ENCODE measurements at regions not wholly inside any gene's neighbourhood (a gene's known extent, or its start where the extent isn't known, plus 50 kb on each side); places are given as distances from the start of the nearest gene placed in this dataset.
"Not testable (repeated sequence)": the region's sequence is repeated elsewhere in the genome, so short reads cannot be mapped to it uniquely, and the experiment has no call there.

DNA sequence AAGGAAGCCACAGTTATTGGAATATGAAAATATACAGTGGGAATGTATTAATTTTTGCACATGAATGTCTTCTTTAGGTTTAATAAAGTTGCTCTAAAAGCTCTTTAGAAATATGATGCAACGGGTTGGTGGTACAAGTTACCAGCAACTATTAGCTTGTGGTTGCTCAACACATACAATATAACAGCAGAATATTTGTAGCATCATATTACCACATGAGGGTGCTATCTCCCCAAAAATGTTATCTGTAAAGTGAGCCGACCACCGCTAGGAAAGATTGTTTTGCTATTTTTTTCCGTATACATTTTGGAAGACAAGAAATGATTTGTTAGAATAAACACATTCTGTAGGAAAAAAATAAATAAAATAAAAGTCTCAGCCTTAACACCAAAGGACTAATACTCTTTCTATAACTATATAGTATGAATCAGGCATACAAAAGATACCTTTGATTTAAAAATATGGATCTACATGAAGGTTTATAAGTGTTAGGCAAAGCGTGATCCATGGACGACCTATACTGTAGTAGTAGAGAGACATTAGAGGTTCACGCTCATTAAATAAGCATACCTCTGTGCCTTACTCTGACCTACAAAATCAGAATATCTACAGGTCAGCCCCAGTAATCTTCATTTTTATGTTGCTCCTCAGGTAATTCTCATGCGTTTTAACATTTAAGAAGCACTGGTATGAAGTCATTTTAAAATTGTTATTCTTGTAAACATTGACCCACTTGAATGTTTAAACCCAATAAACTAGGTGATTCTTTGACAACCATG is 1110.6 kb upstream of the ACVR2A start:
- no peak for DNase-seq

DNA sequence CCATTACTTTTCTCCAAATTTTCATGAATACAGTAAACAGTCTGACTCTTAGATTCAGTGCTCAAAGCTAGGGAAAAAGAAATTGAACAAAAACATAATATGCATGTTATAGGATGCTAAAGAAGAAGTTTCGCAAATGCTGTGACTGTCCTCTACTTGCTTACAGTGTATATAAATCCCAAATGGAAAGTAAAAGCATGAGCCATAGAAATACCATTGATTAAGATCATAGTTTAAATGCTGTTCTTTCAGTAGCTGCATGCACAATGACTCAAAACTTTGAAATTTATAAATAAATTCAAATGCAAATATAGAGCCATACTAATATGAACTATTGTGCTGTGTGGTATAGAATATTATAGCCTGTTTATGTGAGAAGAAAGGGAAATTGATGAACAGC is 1113.9 kb upstream of the ACVR2A start:
- DNase-seq: no peak

DNA sequence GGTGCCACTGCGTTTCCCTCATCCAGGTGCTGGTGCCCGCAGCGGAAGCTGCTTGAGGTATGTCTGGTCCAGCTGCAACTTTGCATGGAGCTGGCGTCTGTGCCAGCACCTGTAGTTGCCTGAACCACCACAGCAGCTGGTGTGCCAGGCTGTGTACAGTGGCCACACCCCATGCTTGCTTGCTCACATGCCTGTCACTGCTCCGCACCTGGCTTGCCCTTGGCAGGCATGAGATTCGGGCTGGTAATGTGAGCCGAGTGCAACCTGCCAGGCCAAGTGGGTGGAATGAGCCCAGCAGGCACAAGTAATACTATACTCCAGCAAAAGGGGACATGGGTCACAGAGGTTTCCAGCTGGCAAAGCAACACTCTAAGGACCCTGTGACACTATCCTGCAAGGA is 1123.3 kb upstream of the ACVR2A start:
- DNase-seq: no peak

DNA sequence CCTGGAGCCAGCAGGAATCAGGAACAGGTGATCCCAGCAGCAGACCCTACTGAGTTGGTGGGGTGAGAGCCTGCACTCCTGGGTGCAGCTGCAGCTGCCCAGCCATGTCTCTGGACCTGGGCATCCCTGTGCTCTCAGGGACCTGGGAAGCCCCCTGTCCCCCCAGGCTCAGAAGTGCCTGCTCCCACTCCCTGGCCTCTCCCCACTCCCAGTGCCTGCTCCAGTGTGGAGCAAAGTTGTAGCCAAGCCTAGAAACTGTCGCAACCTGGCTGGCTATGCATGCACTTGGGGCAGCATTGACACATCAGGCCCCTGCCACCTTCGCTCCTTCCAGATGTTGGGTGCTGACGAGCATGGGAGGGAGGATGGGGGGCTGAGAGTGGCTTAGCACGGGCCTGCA is 1124.7 kb upstream of the ACVR2A start:
- DNase-seq: no peak

DNA sequence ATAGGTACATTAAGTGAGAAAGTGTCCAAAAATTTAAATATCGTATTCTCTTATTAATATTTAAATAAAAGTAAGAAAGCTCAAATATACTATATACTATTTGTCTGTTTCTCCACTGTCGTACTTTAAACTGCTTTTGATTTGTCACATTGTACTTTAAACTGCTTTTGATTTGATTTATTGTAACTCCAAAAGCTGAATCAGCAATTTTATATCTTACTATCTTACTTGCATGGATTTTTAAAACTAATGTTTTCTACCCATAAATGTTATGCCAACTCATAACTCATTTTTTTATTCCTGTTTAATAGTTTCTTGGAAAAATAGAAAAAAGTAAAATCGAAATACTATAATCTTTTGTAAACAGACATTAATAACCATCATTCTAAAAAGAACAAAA is 1128.2 kb upstream of the ACVR2A start:
- DNase-seq: no peak

DNA sequence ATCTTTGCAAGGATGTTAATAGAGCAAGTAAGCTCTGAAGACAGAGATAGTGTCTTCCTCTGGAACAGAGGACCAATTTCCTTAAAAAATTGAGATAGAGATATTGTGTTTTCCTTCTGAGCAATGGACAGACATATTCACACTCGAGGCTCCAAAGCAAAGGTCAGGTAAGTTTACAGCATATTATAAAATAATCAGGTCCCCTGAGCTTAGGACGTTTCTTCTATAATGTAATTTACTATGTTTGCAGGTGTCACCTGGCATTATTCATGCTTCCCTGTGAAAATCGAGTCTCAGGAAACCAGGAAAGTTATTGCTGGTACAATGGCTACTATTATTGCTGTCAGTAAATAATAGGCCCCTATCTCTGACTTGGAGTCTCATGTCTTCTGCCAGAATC is 1135.8 kb upstream of the ACVR2A start:
- no peak for DNase-seq

DNA sequence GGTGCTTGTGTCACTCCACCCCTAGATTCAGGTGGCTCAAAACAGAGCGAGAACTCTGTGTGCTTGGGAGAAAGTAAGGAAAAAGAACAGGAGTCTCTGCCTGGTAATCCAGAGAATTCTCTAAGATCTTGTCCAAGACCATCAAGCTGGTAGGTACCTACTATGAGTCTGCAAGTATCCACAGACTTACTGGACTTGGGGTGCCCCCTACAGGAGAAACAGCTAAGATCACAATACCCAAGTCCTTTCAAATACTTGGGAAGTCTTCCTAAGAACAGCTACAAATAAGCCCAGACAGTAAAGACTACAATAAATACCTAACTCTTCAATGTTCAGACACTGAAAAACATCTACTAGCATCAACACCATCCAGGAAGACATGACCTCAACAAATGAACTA is 1143.6 kb upstream of the ACVR2A start:
- no peak for DNase-seq

DNA sequence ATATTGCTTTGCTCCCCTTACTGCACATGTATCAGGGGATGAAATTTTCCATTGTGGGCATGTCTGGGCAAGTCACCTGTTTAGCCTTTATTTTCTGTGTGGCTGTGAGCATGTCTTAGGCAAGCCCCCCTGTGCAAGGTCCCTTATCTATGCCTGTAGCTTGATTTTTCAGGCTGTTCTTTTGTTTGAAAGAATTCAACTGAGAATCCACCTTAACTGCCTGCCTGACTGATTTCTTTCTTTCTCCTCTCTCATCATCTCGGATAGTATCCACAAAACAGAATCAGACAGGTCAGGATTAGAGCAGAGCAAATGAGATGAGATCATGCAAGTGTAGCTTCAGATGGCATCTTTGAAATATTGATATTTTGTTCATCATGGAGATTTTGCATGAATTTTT is 1147.5 kb upstream of the ACVR2A start:
- DNase-seq: no peak

DNA sequence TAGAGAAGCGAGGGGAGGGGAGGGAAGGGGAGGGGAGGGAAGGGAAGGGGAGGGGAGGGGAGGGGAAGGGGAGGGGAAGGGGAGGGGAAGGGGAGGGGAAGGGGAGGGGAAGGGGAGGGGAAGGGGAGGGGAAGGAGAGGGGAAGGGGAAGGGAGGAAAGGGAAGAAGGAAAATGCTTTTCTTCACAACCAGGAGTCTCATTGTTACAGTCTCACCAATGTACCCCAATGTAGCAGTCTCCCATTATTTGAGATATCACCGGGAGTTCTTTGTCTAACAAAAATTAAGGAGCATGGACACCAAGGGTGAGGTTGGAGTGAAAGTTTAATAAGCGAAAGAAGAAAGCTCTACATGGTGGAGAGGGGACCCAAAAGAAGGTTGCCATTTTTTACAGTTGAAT is 1148.0 kb upstream of the ACVR2A start:
- DNase-seq: not testable (repeated sequence)

DNA sequence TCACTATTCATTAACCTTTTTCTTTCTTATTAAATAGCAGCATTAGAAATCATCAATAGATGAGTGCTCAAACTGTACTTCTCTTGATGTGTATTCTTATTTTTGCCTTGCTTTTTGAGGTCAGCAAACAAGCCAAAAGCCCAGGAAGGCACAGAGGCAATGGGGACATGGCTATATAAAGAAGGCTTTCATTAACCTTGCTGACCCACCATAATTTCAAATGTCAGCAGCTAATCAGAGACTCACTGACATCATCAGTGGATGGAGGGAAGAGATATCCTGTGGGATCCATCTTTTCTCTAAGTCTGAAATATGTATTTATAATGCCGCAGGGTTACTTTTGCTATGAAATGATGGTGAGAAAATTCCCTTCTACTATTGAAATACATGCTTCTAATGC is 1162.8 kb upstream of the ACVR2A start:
- no peak for DNase-seq

DNA sequence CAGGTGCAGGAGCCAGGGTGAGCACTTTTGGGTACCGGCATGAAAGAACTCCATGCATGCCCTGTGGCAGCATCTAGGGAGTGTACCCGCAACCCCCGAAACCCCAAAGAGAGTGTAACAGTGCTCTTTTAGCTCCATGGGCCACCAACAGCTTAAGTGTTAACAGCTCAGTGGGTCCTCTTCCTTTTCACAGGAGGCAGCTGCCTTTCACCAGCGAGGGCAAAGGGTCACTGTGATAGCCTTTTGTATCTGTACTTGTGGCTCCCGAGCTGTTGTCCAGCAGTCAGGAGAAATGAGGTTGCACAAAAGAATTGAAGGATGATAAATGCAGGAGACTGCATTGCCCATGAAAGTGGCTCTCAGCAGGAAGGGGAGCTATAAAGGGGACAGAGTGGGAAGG is 1166.3 kb upstream of the ACVR2A start:
- DNase-seq: no peak

DNA sequence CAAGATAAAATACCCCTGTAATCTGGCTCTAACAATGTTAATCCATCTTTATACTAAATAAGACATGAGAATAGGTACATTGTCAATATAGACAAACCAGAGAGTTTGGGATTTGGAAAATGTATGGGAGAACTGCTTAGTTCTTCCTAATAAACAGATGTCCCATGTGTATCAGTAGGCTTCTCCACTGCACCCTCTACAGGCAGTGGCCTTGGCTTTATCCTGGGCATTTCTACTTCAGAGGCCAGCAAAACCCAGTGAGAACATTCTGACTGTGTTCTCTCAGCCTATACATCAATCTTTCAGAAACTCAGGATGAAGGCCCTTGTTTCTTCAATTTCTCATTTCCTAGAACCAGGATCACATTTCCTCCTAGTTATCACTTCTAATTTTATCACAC is 1167.5 kb upstream of the ACVR2A start:
- no peak for DNase-seq

DNA sequence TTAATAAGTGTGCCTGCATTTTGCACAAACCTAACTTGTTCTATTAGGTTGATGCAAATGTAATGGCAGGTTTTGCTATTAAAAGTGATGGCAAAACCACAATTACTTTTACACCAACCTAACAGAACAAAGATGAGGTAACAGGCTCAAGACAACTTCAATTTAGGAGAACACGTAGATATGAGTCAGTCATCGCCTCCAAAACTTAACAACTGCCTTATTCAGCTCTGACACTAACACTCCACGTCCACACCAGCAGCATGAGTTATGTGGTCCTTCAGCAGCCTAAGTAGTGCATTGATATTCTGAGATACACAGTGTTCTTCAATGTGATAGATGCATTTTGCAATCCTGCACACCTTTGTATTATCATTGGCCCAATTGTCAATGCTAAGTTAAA is 1175.1 kb upstream of the ACVR2A start:
- no peak for DNase-seq

DNA sequence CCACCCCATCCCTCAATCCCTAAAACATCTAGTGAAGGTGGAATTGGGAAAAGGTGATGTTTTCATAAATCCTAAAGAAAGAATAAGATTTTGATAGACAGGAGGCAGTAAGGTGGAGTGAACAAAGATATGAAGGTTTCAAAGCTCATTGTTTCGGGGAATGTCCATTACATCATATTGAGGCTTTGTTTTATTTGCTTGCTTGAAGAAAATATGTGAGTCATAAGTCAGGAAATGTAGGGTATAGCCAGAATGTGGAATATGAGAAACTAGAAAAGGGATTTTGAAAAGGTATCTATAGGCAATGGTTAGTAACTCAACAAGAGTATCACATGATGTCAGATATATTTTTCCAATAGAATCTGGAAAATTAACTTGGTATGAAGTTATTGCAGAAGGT is 1178.5 kb upstream of the ACVR2A start:
- no peak for DNase-seq

DNA sequence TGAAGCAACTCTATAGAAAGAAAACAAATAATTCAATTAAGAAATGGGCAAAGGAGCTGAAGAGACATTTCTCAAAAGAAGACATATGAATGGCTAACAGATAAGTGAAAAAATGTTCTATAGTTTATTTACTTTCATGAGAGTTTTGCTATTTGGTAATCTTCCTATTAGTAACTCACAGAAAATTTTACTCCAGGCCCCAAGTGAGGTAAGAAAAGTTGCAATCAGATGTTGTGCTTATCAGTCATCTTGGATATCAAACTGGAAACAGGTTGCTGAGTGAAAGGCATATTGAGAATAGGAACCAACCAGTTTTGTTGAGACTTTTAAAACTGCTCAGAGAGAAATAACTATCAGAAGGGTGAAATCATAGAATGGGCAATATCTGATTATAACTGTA is 1179.0 kb upstream of the ACVR2A start:
- no peak for DNase-seq

DNA sequence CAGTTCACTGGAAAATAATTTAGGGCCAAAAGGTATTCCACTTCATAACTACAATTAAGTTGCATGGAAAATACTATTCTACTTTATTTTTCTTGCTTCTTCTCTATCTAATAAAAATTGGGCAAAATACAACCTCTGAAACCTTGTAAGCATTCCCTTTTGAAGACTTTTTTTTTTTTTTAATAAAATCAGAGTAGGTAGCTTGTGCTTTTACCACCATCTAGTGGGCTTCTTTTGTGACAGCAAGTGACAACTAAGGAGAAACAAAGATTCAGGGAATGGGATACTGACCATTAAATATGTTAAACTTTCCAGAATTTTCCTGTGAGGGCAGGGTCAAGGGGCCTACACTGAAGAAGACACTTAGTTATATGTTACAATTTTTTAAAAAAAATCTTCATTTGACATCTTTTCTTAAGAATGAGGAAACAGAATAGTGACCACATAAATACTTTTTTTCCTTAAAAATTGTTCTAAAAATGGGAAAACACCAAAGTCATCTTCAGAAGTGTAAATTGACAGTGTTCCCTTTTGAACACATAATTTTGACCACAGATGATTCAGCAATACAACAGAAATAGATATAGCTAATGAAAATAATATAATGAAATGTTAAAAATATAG is 1183.2 kb upstream of the ACVR2A start:
- no peak for DNase-seq

DNA sequence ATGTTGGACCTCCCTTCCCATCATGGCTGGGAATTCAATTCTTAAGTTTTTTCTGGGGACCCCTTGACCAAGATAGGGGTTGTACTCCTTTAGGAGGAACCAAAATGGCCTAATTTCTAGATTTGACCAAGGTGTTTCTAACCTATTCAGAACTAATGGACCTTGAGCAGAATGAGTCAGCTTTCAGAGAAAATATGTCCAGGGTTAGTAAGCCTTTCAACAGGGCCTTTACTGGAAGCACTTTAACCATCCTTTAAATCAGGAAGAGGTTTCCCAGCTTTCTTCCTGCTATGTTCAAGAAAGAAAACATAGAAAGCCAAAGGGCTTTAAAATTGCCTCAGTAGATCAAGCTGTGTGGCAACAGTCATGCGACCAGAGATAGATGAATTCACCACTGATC is 1184.9 kb upstream of the ACVR2A start:
- no peak for DNase-seq

DNA sequence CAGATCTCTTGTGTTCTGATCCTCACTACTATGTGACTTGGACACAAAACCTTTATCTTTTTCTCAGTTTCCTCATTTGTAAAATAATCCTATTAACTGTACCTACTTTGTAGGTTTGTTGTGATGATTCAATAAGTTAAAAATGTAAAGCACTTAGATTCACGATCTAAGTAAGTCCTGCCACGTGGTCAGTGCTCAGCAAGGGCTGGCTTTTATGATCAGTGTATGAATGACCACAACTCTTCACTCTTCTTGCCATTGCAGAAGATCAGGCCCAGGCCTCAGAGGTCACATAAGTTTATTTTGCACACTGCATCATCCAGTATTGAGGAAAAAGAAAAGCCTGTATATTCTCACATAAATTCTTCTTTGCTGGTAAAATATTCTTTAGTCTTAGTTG is 1192.5 kb upstream of the ACVR2A start:
- DNase-seq: no peak

DNA sequence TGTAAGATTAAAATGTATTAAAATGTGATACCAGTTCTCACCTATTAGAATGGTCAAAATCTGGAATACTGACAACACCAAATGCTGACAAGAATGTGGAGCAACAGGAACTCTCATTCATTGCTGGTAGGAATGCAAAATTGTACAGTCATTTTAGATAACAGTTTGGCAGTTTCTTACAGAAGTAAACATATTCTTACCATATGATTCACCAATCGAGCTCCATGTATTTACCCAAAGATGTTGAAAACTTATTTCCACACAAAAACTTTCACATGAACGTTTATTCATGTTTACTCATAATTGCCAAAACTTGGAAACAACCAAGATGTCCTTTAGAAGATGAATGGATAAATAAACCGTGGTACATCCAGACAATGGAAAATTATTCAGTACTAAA is 1193.5 kb upstream of the ACVR2A start:
- DNase-seq: no peak

DNA sequence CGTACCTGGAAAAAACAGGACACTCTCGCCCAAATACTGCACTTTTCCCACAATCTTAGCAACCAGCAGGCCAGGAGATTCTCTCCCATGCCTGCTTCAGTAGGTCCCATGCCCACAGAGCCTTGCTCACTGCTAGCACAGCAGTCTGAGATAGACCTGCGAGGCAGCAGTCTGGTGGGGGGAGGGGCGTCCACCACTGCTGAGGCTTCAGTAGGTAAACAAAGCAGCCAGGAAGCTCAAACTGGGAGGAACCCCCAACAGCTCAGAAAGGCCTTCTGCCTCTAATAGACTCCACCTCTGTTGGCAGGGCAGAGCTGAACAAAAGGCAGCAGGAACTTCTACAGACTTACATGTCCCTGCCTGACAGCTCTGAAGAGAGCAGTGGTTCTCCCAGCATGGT is 1202.8 kb upstream of the ACVR2A start:
- DNase-seq: no peak

DNA sequence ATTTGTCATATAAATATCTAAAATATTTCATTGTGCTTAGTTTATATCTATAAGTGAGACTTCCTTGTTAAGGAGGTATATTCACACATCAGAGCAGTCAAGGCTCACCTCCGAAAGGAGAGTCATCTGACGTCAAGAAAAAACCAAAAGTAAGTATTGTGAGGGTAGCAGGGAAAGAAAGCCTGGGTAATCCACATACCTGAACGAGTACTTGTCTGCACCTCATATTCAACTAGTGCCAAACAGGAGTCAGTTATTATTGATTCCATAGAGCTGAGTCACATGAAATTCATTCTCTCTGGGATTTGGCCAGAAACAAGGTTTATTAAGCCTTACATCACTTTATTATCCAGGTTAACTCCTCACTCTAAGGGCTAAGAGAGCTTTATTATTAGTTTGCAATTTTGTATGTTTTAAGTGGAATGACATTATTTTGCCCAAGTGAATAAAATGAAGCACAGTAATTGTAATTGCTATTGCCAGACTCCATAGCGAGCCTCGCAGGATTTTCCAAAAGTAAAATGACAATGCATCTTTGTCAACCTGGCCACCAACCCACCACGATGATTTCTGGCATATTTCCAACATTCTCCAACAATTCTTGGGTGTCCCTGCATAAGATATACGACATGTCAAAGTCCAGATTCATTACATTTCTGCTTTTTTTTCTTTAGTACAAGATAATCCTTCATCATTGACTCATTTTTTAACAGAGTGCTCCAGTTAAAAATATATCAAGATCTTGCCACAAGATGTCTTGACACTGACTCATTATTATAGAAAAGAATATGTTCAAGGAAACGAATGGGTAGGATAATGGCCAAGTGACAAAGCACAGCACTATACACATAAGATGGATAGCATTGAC is 1210.4 kb upstream of the ACVR2A start:
- no peak for DNase-seq

DNA sequence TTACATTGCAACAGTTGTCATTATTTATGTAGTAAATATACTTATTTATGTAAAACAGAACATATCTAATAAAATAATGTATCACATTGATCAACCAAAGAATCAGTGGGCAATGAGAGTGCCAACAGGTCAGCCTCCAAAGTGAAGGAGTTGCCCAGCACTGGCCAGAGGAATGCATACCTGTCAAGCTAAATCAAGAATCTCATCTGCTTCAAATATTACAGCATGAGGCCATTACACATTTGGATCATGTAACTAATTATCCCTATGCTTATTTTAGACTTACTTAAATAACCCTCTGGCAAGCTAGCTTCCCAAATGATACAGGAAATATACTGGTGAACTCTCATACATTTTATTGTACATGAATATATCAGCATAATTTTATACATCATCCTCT is 1211.7 kb upstream of the ACVR2A start:
- no peak for DNase-seq

DNA sequence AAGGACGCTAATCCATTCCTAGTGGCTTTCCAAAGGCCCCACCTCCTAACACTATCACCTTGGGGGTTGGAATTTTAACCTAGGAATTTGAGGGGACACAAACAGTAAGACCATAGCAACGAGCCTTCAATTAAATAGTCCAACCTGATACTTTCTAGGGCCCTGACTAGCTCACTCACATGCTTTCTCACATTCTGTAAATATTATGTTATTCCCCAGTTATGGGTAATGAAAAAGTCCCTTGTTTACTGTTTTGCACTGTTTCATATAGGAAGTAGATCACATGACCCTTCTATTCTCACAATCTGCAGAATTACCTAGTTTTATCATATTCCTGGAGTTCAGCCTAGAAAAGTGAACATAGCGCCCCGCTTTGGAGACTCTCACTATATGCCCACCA is 1212.1 kb upstream of the ACVR2A start:
- no peak for DNase-seq
